Adrenal gland (tissue), 9 donors: ENCODE measurements at regions not wholly inside any gene's neighbourhood (a gene's known extent, or its start where the extent isn't known, plus 50 kb on each side); places are given as distances from the start of the nearest gene placed in this dataset.

Source experiments
- DNase-seq, 7 donors: peaks; one replicate each; pipeline ENCODE4 v3.0.0-alpha.2; 2019 to 2020
- H3K27ac ChIP-seq, 5 donors: fragments of 200-600 bp; sonication (generic) in 4 of 5; 1 replicate in 3 of 5; 2 replicates in 2 of 5; pipeline versions ENCODE4 v1.5.1 to v1.8.0; 2016 to 2020; ENCODE audit warnings: mild to moderate bottlenecking in 1 of 5
- H3K27me3 ChIP-seq: fragments of 200-600 bp; 2 replicates; pipeline ENCODE4 v1.8.0; 2021
- H3K36me3 ChIP-seq, 2 donors: fragments of 200-600 bp; replicated peaks in 1 of 2; 1 replicate in 1 of 2; 2 replicates in 1 of 2; pipeline versions ENCODE4 v1.5.1 to v1.8.0; 2018 to 2022
- H3K4me1 ChIP-seq, 2 donors: fragments of 200-600 bp; replicated peaks in 1 of 2; 1 replicate in 1 of 2; 2 replicates in 1 of 2; pipeline versions ENCODE4 v1.5.1 to v1.8.0; 2018 to 2021
- H3K4me3 ChIP-seq, 4 donors: fragments of 200-600 bp; sonication (generic) in 3 of 4; one replicate each; pipeline ENCODE4 v1.5.1; 2016 to 2018
- H3K9me3 ChIP-seq, 3 donors: fragments of 200-600 bp; sonication (generic) in 1 of 3; replicated peaks in 1 of 3; 1 replicate in 2 of 3; 2 replicates in 1 of 3; pipeline versions ENCODE4 v1.5.1 to v1.8.0; 2016 to 2021
- CTCF ChIP-seq, 6 experiments: fragments of 450-650 bp in 4 of 6; fragments of 200-600 bp in 2 of 6; sonication (generic) in 1 of 6; IDR thresholded peaks; 1 replicate in 5 of 6; 2 replicates in 1 of 6; pipeline versions ENCODE4 v1.5.1 to v1.8.0; 2016 to 2021; ENCODE audit warnings: antibody characterized with exemption in 6 of 6, mild to moderate bottlenecking in 2 of 6, moderate library complexity in 1 of 6
- POLR2A ChIP-seq, 2 donors: fragments of 450-650 bp; IDR thresholded peaks; one replicate each; pipeline ENCODE4 v1.6.1; 2017; ENCODE audit warnings: antibody characterized with exemption in 2 of 2, mild to moderate bottlenecking in 2 of 2, moderate library complexity in 1 of 2
- WGBS, 4 donors: extraction: QIAGEN DNeasy Blood & Tissue Kit in 2 of 4; methylation state at CpG; one replicate each; pipeline versions ENCODE4 v1.1.5 to v1.1.7; 2013 to 2017; 5-methylcytosine and 5-hydroxymethylcytosine counted together
- intact Hi-C, 2 donors: fragments of 100-400 bp; cut with DNase I; formaldehyde crosslinking; loops; one replicate each; pipeline versions ENCODE4 v1.14.1 to v1.15.0; 2022 to 2023
- donor health status: healthy with polysubstance abuse.
- donor health status: Bipolar disorder and iron deficiency.
- donor health status: DM: yes; HTN: yes; CAD: no.
- donor health status: DM: no; HTN: no; CAD: no.
- donor health status: DM: no; HTN: no; CAD: no.

- no peak overlapping the region for H3K27ac ChIP-seq
- H3K27me3 ChIP-seq, result no peaks in the 10 kb centered on the region
- no peaks in the 10 kb centered on the region for H3K4me1 ChIP-seq
- no peaks in the 10 kb centered on the region for H3K36me3 ChIP-seq
- no peak overlapping the region for H3K4me3 ChIP-seq
- intact Hi-C loops, result no loop called here
- 78 to 85% (median 79%) methylated on average over 3 of the region's 3 CpGs for WGBS, 4 donors
- H3K9me3 ChIP-seq, result no peaks in the 10 kb centered on the region
- DNase-seq, result no peak
- no peak for TF ChIP-seq CTCF (IDR thresholded peaks at IDR 0.05)
- TF ChIP-seq POLR2A (IDR thresholded peaks at IDR 0.05), result no peak
Observed at GRCh38 chr5:28226407-28226806, 1188.0 kb upstream of the CDH9 start.

DNA sequence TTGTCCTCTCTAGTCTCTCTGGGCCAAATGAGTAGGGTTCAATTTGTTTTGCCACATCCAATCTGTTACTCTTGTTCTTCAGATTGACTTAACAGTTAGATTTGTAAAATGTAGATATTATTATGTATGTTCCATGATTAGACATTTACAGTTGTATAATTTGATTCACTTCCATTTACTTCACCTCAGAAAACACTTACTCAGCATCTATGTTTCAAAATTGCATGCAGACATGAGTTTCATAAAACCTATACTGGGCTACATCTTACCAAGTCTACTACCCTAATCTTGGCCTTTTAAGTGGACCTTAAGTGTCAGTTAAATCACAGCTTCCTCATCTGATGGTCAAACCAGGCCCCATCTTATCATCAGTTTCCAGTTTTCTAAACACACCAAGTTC lies 1181.2 kb upstream of the CDH9 start:
- Histone ChIP-seq H3K36me3 (no peaks in the 10 kb centered on the region), H3K4me1 (no peaks in the 10 kb centered on the region), H3K27me3 (no peaks in the 10 kb centered on the region), H3K4me3 (no peak overlapping the region), H3K27ac (no peak overlapping the region), H3K9me3 (no peaks in the 10 kb centered on the region)
- no peak for DNase-seq
- intact Hi-C loops, result no loop called here
- no peak for TF ChIP-seq POLR2A (IDR thresholded peaks at IDR 0.05)
- no peak for TF ChIP-seq CTCF (IDR thresholded peaks at IDR 0.05)

DNA sequence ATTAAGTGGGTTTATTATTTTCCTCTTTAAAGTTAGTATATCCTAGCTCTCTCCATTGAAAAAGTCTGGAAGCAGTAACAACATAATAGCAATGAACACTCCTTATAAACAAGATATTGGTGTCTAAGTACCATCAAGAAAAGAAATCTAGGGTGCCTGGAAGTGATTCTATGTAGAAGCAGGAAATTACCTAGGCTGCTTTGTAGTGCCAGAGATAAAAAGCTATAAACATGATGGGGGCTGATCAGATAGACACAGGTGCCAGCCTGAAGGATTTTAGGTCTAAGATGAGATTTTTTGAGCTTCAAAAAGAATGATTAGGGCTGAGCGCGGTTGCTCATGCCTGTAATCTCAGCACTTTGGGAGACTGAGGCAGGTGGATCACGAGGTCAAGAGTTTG lies 1179.3 kb upstream of the CDH9 start:
- no peak for TF ChIP-seq CTCF (IDR thresholded peaks at IDR 0.05)
- TF ChIP-seq POLR2A (IDR thresholded peaks at IDR 0.05), result no peak
- WGBS, 4 donors, result 88 to 92% (median 91%) methylated on average over 3 of the region's 3 CpGs

GRCh38 chr5:28216939-28217360 lies 1178.6 kb upstream of the CDH9 start:
- DNase-seq, result no peak
- Histone ChIP-seq H3K4me3 (no peak overlapping the region), H3K9me3 (no peaks in the 10 kb centered on the region), H3K27ac (no peak overlapping the region), H3K27me3 (no peaks in the 10 kb centered on the region), H3K36me3 (no peaks in the 10 kb centered on the region), H3K4me1 (no peaks in the 10 kb centered on the region)
- WGBS, 4 donors, result 76 to 96% (median 87%) methylated on average over 2 of the region's 2 CpGs
- TF ChIP-seq CTCF (IDR thresholded peaks at IDR 0.05), result no peak
- no peak for TF ChIP-seq POLR2A (IDR thresholded peaks at IDR 0.05)
- intact Hi-C loops, result no loop called here

More for the DNA sequence above, 1179.3 kb upstream of the CDH9 start:
- H3K36me3 ChIP-seq, result no peaks in the 10 kb centered on the region
- H3K27me3 ChIP-seq, result no peaks in the 10 kb centered on the region
- H3K4me1 ChIP-seq, result no peaks in the 10 kb centered on the region
- no peak overlapping the region for H3K27ac ChIP-seq
- no peak overlapping the region for H3K4me3 ChIP-seq
- no peaks in the 10 kb centered on the region for H3K9me3 ChIP-seq
- intact Hi-C loops, result no loop called here
- DNase-seq, result no peak
